Stimulated activated CD4-positive, alpha-beta T cell treated with anti-CD3 and anti-CD28 coated beads, Interleukin-12 subunit alpha, Interleukin-12 subunit beta, amount 100 ng/mL, for 24 hours (primary cell): ENCODE measurements at regions not wholly inside any gene's neighbourhood (a gene's known extent, or its start where the extent isn't known, plus 50 kb on each side); places are given as distances from the start of the nearest gene placed in this dataset.
"Not testable (repeated sequence)": the region's sequence is repeated elsewhere in the genome, so short reads cannot be mapped to it uniquely, and the experiment has no call there.

Source experiments
- DNase-seq, 2 experiments: peaks; one replicate each; pipeline ENCODE4 v3.0.0-alpha.2; 2020; ENCODE audit warnings: low read depth in 2 of 2

GRCh38 chr2:66243809-66244208, 191.1 kb upstream of the MEIS1 start:
- DNase-seq = not testable (repeated sequence)

- not testable (repeated sequence) for DNase-seq
Measured at GRCh38 chr2:66242888-66243287, 192.0 kb upstream of the MEIS1 start.

- no peak for DNase-seq
Measured at GRCh38 chr2:66242099-66242789, 192.7 kb upstream of the MEIS1 start.

GRCh38 chr2:66240286-66240685, 194.6 kb upstream of the MEIS1 start:
- DNase-seq = no peak

GRCh38 chr2:66239655-66240054, 195.3 kb upstream of the MEIS1 start:
- DNase-seq = no peak

GRCh38 chr2:66237803-66238379, 197.0 kb upstream of the MEIS1 start:
- no peak for DNase-seq

- no peak for DNase-seq
Measured at GRCh38 chr2:66236816-66237802, 197.8 kb upstream of the MEIS1 start.

GRCh38 chr2:66236067-66236685, 198.7 kb upstream of the MEIS1 start:
- DNase-seq = no peak

GRCh38 chr2:66235428-66235827, 199.5 kb upstream of the MEIS1 start:
- DNase-seq = no peak

- DNase-seq = no peak
Measured at GRCh38 chr2:66233981-66234380, 200.9 kb upstream of the MEIS1 start.

- no peak for DNase-seq
Measured at GRCh38 chr2:66228128-66228547, 206.8 kb upstream of the MEIS1 start.

- no peak for DNase-seq
Measured at GRCh38 chr2:66217039-66217585, 217.8 kb upstream of the MEIS1 start.

- no peak for DNase-seq
Measured at GRCh38 chr2:66212749-66213148, 222.2 kb upstream of the MEIS1 start.

- no peak for DNase-seq
Measured at GRCh38 chr2:66202586-66202985, 232.3 kb upstream of the MEIS1 start.

- no peak for DNase-seq
Measured at GRCh38 chr2:66201242-66201641, 233.7 kb upstream of the MEIS1 start.

GRCh38 chr2:66198873-66199272, 236.1 kb upstream of the MEIS1 start:
- DNase-seq = no peak

GRCh38 chr2:66192888-66193287, 242.0 kb upstream of the MEIS1 start:
- no peak for DNase-seq

GRCh38 chr2:66191311-66191710, 243.6 kb upstream of the MEIS1 start:
- no peak for DNase-seq

GRCh38 chr2:66189553-66189952, 245.4 kb upstream of the MEIS1 start:
- no peak for DNase-seq

GRCh38 chr2:66186537-66186936, 248.4 kb upstream of the MEIS1 start:
- DNase-seq = no peak

GRCh38 chr2:66185497-66186054, 249.3 kb upstream of the MEIS1 start:
- no peak for DNase-seq
